COLO668 (cell line): ENCODE measurements at regions not wholly inside any gene's neighbourhood (a gene's known extent, or its start where the extent isn't known, plus 50 kb on each side); places are given as distances from the start of the nearest gene placed in this dataset.

Experiments
- DNase-seq: peaks from one replicate; lab custom pipeline; 2025; ENCODE audit not compliant: unreplicated experiment; lab: John Stamatoyannopoulos, UW

DNA sequence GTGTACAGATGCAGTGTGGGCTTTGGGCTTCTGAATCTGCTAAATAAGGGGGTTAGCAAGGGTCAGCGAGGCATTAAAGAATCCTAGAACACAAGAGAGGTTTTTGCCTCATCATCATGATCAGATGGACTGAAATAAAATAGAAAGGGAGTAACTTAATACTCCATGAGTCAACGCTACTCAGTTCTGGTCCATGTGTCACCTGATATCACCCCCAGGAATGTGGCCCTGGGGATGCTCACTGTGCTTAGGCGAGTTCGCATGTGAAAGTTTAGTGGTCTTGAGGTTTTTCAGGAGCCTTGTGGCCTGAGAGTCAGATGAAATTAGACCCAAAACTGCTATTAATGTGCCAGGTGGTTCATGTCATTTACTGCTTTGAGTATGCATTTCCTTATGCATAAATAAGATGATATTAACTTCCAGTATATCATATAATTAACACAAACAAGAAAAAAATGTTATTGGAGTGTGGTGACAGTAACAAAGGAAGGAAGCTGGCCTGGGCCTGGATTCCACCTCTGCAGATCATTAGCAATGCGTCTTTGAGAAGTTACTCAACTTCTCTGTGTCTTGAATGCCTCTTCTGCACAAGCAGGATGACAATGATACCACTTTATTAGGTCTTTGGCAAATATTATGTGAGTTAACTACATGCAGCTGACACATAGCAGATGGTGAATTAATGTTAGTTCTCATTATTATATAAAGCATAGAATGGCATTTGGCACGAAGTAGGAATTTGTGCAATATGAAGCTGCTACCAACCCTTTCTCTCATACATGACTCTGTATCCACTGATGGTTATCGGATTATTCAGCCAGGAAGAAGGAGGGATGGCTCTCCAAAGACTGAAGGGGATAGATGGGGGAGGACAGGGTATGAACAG lies 1272.6 kb downstream of the AACS start:
- DNase-seq, result peak; percentile 6

DNA sequence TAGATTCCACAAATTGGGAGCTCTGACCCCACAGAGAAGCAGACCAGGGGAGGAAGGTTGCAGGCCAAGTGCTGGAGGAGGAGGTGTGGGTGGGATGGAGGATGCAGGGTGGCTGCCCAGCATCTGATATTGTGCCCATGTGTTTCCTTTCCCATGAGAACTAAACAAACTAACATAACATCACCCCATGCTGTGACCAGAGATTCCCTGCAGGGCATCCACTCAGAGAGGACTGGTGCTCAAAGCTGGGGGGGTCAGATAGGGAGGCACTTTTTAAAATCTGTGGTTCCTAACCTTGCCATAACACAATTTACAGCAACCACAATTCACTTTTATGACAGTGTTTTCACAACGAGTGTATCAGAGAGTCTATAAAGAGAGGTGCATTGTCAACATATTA lies 1277.6 kb downstream of the AACS start:
- DNase-seq, result no peak

DNA sequence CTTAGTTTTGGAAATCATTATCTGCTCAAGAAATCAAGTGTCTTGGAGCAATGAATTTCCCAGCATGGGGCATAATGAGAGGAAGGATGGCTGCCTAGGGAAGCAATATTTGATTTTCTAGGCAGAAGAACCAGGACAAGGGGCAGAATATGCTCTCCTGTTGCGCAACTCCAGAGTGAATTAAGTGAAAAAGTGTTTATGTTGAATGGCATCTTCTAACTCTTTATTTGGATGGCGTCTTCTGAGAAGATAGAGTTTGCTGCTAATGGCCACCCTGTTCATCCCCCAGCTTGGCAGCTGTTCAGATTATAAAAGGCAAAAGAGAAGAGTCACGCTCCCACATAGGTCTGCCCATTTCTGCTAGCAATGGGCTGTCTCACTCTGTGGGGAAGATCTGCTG lies 1278.1 kb downstream of the AACS start:
- no peak for DNase-seq

DNA sequence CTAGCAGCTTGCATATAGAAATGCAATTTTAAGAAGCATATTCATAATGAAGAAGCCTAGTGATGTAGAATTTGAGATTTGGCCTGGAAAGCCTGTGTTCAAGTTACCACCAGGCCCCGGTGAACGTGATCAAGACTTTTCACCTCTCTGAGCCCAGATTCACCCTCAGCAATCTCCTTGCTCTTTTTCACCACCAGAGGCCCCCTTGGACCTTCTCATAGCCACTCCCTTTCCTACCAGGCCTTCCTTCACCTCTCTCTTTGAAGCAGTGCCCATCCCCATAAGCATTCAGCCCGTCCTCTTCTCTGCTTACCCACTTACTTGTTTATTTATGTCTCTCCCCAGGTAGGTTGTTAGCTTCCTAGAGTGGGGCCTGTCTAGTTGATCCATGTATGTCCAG lies 1280.9 kb downstream of the AACS start:
- DNase-seq, result no peak

DNA sequence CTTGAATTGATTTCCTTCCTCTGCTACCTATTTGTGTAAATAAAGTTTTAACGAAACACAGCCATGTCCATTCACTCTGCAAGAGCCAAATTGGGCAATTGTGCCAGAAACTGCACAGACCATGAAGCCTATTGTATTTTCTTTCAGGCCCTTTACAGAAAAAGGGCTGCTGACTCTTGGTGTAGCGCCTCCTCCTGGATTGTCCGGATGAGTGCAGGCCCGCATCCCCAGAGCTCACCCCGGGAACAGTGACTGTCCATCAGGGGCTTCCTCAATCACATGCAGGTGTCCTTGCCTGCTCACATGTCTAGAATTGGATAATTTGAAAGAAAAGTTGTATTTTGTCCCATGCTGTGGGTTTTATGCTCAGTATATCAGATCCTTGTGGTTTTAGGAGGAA lies 1282.2 kb downstream of the AACS start:
- DNase-seq, result no peak

DNA sequence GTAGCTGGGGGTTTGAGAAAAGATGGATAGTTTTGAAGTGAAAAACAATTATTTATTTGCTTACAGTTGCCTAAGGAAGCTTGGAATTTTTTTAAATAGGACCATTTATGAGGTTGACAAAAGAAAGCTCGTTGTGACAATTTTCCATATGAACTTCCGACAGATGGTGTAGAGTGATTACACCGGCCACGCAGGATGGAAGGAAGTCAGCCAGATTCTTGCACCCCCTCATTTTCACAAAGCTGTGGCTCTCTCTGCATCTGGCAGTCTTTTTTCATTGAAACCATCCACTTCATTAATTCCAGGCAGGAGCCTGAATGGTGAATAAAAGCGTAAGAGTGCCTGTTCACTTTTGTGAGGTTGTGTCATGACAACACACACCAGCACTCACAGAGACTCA lies 1284.1 kb downstream of the AACS start:
- DNase-seq, result no peak

DNA sequence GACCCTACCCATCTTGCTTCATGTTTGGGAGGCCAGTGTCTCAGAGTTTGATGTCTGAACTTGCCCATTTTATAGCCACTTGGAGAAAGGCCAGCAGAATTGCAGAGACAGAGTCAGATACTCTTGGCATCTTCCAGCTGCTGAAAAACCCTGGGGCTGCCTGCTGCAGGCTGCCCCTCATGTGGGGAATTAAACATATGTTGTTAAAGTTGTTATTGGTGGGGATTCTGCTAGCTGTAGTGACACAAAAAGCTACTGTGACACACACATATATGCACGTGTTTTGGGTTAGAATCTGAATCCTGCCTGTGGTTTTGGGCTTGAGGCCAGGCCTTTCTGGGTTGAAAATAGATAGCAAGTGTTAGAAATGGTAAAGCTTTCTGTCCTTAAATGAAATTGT lies 1288.4 kb downstream of the AACS start:
- DNase-seq, result no peak

DNA sequence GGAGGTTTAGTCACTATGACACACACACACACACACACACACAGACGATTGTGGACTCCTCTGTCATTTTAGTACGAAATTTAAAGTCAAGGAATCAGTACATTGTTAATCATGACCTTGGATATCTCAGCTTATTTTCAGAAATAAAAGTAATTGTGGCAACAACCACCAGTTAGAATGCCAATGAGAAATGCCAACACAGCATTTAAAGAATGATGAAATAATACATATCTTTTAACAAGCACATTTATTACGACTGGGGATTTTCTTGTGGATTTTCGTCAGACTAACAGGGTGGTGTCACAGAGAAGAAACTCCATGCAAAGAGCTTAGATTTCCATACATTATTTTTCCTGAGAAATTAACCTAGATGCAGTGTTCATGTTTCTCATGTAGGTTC lies 1289.4 kb downstream of the AACS start:
- DNase-seq, result no peak

DNA sequence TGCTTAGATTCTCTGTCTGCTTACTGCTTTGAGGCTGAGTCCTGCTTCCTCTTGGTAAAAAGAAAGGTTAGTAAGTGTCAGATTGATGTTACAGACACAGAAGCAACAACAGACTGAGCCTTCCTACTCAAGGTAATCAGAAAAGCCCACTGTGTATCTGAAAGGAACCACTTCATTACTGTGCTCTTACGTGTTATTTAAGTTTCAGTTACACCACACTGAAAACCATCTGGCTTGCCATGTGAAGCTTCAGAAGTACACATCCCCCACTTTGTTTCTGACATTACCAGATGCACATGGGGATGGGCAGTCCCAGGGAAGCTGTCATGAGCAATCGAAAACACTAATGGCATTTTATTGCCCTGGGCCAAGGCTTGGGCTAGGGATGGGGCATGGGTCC lies 1290.1 kb downstream of the AACS start:
- no peak for DNase-seq

DNA sequence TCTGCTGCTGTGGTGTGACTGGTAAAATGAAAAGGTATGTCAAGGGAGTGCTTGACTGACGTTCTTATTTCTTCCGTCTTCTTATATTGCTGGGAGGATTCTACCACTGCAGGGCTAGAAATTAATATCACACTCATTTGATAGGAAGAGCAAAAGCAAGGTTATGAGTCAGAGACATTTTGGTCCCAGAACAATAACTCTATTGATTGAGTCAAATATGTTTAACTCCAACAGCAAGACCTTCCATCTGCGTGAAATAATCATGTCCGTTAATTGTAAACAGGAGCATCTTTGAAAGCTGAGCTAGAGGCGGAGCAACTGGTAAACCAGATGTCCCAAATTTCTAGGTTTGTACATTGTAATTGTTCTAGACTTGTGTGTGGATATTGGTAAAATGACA lies 1293.6 kb downstream of the AACS start:
- no peak for DNase-seq

DNA sequence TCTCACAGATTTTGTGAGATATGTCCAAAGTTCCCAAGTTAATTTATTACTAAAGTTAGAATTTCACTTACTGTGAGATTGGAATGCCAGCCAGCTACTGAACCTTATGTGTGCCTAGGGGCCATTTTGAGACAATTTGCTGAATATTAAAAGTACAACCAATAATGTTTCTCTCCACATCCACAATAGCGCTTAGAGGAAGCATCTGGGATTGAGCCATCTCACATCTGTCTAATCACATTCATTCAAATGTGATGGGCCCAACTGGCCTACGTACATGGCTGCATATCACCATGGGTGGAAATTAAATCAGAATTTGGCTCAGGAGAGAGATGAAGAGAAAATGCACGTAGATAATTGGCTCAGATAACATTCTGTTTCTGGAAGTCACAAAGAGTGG lies 1294.0 kb downstream of the AACS start:
- no peak for DNase-seq

DNA sequence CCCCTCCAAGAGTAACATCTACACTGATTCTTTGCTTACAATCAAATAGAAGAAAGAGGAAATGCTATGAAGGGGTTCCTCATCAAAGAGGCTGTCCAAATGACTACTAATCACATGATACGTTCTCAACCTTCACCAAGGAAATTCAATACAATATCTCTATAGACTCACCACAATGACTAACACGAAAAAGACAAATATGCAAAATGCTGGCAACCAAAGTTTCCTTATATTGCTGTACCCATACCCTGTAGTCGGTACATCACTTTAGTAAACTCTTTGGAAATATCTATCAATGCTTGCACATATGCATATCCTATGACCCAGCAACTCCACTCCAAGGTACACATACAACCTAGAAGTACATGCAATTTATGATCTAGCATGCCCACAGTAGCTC lies 1296.6 kb downstream of the AACS start:
- no peak for DNase-seq

DNA sequence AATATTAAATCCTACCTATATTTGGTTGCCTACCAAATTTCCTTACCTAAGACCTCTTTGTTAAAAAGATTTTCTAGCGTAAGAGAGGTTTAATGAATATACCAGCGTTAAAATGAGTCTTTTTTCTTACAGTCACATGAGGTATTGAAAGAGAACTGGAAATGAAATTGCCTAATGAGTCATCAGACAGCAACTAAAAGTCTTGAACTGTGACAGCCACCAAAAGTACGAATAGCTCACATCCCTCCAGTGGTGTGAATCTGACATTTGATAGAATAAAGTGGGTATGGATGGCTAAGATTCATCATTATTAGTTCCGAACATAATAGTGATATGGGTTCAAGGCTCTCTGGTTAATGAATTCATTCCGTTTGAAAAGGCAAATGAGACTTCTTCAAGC lies 1297.3 kb downstream of the AACS start:
- DNase-seq, result no peak

DNA sequence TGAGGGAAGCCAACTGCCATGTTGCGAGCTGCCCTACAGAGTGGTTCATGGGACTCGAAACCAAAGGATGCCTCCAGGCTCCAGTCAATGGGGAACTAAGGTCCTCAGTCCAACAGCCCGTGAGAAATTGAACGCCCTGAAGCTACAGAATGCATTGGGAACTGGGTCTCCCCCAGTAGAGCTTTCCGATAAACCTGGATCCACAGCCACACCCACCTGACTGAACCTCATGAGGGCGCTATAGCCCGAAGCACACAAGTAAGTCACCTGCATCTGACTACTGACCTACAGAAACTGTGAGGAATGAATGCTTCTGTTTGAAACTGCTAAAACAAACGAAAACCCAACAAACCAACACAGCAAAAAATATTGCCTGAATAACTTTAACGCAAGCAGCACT lies 1297.7 kb downstream of the AACS start:
- DNase-seq, result no peak

DNA sequence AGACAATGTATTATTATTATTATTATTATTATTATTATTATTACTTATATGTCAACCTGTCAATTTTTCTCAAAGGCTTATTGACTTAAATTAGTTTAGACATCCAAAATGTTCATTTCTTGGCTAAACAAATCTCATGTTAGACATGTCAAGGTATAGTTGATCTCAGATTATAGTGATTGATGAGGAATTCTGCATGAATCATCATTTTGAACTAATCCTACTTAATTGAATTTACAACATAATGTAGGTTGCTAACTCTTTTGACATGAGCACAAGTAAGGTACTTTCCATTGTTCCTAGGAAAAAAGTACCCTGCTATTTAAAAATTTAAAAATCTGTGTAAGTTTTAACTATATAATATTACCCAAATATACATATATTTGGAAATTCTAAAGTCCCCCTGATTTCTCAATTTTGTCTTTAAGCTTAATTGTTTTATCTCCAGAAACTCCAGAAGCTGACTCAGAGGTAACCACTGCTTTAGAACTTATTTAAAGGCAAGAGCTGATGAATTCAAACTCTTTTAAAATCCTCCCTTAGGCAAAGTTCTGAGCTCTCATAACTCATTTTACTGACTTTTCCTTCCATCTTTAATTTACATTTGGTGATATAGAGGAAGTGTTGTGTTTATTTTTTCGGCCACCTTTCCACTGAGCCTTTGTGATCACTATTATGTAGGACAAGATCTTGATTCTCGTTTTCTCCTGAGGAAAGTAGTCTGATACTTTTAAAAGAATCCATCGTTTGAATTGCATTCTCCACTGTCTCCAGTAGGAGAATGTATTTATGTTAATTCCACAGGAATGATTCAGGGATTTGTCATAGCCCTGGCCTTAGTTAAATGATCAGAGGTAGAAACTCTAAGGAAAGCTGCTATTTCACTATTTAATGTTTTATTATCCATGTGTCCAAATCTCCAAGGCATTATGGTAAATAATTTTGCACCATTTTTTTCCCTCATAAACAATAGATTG lies 1304.5 kb downstream of the AACS start:
- DNase-seq, result no peak

DNA sequence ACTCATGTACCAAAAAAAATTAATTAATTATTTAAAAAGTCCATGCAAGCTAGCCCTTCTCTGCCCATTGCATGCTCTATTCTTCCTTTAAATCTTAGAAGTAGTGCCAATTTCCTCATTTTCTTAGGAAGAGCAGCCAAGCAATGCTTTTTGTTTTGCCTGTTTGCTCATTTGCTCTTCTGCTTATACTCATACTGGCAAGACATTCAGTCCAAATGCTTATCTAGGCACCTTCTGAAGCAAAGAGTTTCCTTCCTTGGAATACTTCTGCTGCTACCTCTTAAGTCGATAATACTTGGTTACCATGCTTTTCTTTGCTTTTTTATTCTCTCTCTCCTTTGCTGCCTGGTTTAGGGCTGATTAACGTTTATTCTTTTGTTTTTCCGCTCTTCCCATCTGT lies 1318.3 kb downstream of the AACS start:
- no peak for DNase-seq

DNA sequence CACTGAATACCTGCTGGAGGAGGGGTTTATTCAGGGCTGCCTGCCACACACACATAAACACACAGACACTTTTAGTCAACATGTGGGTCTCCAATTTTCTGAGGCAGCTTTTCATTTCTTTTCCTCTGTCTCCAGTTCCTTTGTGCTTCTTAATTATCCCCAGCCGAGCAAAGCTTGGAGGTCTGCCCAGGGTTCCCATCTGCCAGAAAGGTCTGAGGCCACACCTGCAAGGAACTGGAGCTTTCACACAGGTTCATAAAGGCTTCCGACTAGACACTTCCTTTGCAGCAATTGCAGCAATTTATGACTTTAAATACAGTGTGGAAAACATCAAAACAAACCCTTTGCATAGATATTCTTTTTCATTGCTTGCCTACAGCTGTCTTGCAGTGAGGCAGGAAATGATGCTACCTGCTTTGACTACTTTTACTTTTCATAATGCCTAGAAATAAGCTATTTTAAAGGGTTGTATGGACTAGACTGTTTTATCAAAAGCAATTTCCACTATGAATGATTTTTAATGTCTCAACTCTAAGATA lies 1318.9 kb downstream of the AACS start:
- DNase-seq, result no peak

DNA sequence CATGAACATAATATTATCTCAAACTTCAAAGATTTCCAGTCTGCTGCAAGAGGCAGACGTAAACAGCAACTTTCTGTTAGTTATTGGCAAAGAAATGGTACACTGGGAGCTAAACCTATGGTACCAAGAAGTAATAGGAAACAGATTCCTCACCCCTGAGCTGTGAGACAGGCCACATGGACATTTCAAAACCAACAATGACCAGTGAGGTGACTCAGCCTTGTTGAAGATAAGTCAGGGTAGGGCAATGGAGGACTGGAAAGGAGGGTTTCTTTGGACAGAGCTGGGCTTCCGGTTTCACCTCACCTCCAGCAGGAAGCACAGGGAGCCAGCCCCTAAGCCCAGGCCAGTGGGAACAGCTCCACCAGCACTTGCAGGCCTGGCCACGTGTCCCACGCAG lies 1320.5 kb downstream of the AACS start:
- DNase-seq, result no peak

DNA sequence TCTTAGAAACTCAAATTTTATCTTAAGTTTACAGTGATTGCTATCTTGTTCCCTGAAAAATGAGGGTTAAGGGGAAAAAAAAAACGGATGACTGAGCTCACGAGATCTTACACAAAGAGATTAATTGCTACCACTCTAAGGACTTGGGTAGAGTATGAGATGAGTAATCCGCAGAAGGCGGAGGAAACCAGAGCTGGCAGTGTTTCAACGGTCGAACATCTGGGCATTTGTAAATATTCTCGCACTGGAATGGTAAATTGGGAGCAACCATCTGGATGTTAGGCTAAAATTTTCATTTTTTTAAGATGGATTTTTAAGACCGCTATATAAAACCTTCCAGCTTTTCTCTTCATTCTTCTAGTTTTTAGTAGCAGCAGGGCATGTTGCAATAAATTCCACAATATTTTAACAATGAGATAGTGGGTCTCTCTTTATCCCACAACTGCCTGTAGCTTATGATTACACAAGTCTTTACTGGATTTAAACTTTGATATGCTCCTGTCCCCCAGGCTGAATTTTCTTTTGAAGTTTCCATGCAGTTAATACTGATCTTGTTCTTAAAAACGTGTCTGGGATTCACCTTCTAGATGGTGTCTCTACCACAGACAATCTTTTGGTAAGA lies 1324.1 kb downstream of the AACS start:
- no peak for DNase-seq

DNA sequence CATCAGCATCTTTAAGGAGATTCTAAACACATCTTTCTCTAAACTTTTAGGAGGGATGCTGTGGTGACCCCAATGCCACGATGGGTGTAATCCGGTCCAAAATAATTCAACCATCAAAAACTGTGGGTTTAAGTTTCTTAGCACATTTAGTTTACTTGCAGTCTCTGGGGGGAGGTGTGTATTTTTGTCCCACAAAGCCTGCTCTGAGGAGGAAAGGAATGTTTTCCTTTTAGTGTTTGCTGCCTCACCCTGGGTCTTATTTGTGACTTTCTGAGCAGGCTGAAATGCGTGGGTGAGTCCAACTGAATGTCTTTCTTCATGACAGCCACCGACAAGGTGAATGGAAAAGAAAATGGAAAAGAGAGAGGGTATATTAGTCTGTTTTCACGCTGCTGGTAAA lies 1324.7 kb downstream of the AACS start:
- no peak for DNase-seq

DNA sequence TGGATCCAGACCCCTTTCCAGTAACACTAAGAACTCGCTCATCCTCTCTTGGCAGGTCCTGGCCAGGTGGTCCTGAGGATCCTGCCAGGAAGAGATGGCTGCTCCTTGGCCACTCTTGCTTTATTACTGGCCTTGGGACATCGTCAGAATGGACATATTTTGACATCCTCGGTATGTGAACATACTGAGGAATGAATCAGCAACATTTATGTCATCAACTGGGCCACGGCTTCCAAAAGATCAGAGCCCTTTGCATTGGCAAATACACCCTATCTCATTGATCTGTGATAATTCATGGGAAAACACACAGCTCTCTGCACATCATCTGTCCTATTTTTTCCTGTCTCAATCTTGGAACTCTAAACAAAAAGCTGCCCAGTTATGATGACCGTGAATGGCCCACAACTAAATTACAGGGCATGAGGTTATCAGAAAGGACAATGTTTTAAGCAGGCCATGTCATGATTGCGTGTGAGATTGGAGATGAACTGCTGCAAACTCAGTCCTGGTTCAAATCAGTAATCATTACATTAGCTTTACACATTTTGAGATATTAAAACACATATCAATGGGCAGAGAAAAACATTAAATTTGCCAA lies 1325.8 kb downstream of the AACS start:
- no peak for DNase-seq
